ENCODE measurements at regions not wholly inside any gene's neighbourhood (a gene's known extent, or its start where the extent isn't known, plus 50 kb on each side); places are given as distances from the start of the nearest gene placed in this dataset.

GRCh38 chr3:150238048-150238802 lies 169.9 kb upstream of the TSC22D2 start:
- Mint-ChIP-seq H3K9me3 (no peaks in the 10 kb centered on the region), H3K27me3 (ENCODE audit: low read depth) (no peaks in the 10 kb centered on the region), H3K4me1 (peaks cover 28% of the 10 kb centered on the region), H3K36me3 (no peaks in the 10 kb centered on the region), H3K27ac (no peak overlapping the region), H3K4me3 (no peak overlapping the region)
- TF ChIP-seq PRRX2 (CRISPR knock-in tag; IDR thresholded peaks at IDR 0.05) (no peak), ZMAT4 (CRISPR knock-in tag; IDR thresholded peaks at IDR 0.05) (no peak), NR1H2 (CRISPR knock-in tag; IDR thresholded peaks at IDR 0.05) (no peak), NR3C1 (CRISPR knock-in tag; conservative IDR thresholded peaks at IDR 0.05; ENCODE audit: low read depth) (no peak), MYBL2 (CRISPR knock-in tag; IDR thresholded peaks at IDR 0.05) (no peak), ESRRA (CRISPR knock-in tag; IDR thresholded peaks at IDR 0.05; ENCODE audit: borderline replicate concordance) (no peak)
- ATAC-seq (no peak), DNase-seq (ENCODE audit: low spot score) (no peak)
- ChIA-PET POLR2A (interaction anchor here (1.1 kb wide), 1 partner anchor 170 kb away, joined by 3 read pairs; no protein-coding TSS in a partner anchor), CTCF (interaction anchor here (0.7 to 6.7 kb wide), 33 partner anchors 9 to 467 kb away, joined by 3 to 68 read pairs (median 5); partner anchors contain the start of genes SERP1 and TSC22D2)

- no peak overlapping the region for H3K27ac Mint-ChIP-seq
- DNase-seq (ENCODE audit: low spot score) (no peak), ATAC-seq (no peak)
- TF ChIP-seq AR (CRISPR knock-in tag; IDR thresholded peaks at IDR 0.05): no peak
- TF ChIP-seq CBFB (CRISPR knock-in tag; IDR thresholded peaks at IDR 0.05; ENCODE audit: low read depth): no peak
- TF ChIP-seq CREM (CRISPR knock-in tag; IDR thresholded peaks at IDR 0.05): no peak
- TF ChIP-seq CREB1 (CRISPR knock-in tag; IDR thresholded peaks at IDR 0.05): no peak
- TF ChIP-seq SP1 (CRISPR knock-in tag; conservative IDR thresholded peaks at IDR 0.05): no peak
- TF ChIP-seq GTF2I (CRISPR knock-in tag; conservative IDR thresholded peaks at IDR 0.05): no peak
- TF ChIP-seq E2F5 (CRISPR knock-in tag; IDR thresholded peaks at IDR 0.05): no peak
- no peak for TF ChIP-seq HMGXB4 (CRISPR knock-in tag; IDR thresholded peaks at IDR 0.05)
- no peak for TF ChIP-seq CTCF (IDR thresholded peaks at IDR 0.05)
- TF ChIP-seq ZMAT4 (CRISPR knock-in tag; IDR thresholded peaks at IDR 0.05): no peak
- CTCF ChIA-PET: interaction anchor here (0.6 to 6.7 kb wide), 6 partner anchors 11 to 466 kb away, joined by 3 to 68 read pairs (median 11); partner anchors contain the start of gene TSC22D2
- H3K4me1 Mint-ChIP-seq: peaks cover 23% of the 10 kb centered on the region
- H3K27me3 Mint-ChIP-seq (ENCODE audit: low read depth): no peaks in the 10 kb centered on the region
- no peaks in the 10 kb centered on the region for H3K36me3 Mint-ChIP-seq
- POLR2A ChIA-PET: no interaction called here
- no peak overlapping the region for H3K4me3 Mint-ChIP-seq
- H3K9me3 Mint-ChIP-seq: no peaks in the 10 kb centered on the region
Observed at GRCh38 chr3:150237490-150237889, 170.6 kb upstream of the TSC22D2 start.
